ENCODE measurements at regions not wholly inside any gene's neighbourhood (a gene's known extent, or its start where the extent isn't known, plus 50 kb on each side); places are given as distances from the start of the nearest gene placed in this dataset.

- Histone ChIP-seq H3K27me3 (no peaks in the 10 kb centered on the region), H3K27ac (no peak overlapping the region), H3K4me3 (no peak overlapping the region), H3K36me3 (no peaks in the 10 kb centered on the region), H3K4me1 (no peaks in the 10 kb centered on the region), H3K9me3 (no peaks in the 10 kb centered on the region)
- ATAC-seq (no peak), DNase-seq (no peak)
- TF ChIP-seq CTCF (IDR thresholded peaks at IDR 0.05 in 4 of 5, conservative IDR thresholded peaks at IDR 0.05 in 1 of 5), result no peak
- TF ChIP-seq POLR2A (IDR thresholded peaks at IDR 0.05), result no peak
- intact Hi-C loops (cut with DNase I; ENCODE audit: low total_unique reads) (no loop called here), in situ Hi-C loops (cut with MboI; ENCODE audit: low sequenced_read_pairs in 4 of 4) (no loop called here)
These were observed 236.0 kb downstream of the FAT4 start for GRCh38 chr4:125550769-125551168.

GRCh38 chr4:125551466-125551865 is 236.7 kb downstream of the FAT4 start:
- Histone ChIP-seq H3K36me3 (no peaks in the 10 kb centered on the region), H3K9me3 (no peaks in the 10 kb centered on the region), H3K4me3 (no peak overlapping the region), H3K4me1 (no peaks in the 10 kb centered on the region), H3K27me3 (no peaks in the 10 kb centered on the region), H3K27ac (no peak overlapping the region)
- in situ Hi-C loops (cut with MboI; ENCODE audit: low sequenced_read_pairs in 4 of 4), result no loop called here
- DNase-seq (no peak), ATAC-seq (no peak)
- intact Hi-C loops (cut with DNase I; ENCODE audit: low total_unique reads), result no loop called here
- TF ChIP-seq CTCF (IDR thresholded peaks at IDR 0.05 in 4 of 5, conservative IDR thresholded peaks at IDR 0.05 in 1 of 5), result no peak

- ATAC-seq, result no peak
- H3K9me3 ChIP-seq, result no peaks in the 10 kb centered on the region
These were observed 237.2 kb downstream of the FAT4 start for GRCh38 chr4:125551967-125552366.

DNA sequence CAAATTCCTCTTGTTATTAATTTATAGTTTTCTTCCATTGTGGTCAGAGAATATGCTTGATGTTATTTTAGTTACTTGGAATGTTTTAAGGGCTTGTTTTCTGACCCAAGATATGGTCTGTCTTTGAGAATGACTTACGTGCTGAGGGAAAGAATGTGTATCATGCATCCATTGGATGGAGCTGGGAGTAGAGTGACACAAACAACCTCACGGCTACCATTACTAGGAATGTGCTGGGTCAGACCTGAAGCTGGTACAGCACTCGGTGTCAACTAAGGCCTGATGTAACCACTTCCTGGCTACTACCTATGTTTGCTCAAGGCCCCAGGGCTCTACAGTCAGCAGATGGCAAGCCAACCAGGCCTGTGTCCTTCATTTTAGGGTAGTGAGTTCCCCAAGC is 257.8 kb downstream of the FAT4 start:
- intact Hi-C loops (cut with DNase I; ENCODE audit: low total_unique reads), result no loop called here
- in situ Hi-C loops (cut with MboI; ENCODE audit: low sequenced_read_pairs in 4 of 4), result no loop called here

More at GRCh38 chr4:125551967-125552366, 237.2 kb downstream of the FAT4 start:
- no peak for TF ChIP-seq POLR2A (IDR thresholded peaks at IDR 0.05)
- no peak for TF ChIP-seq CTCF (IDR thresholded peaks at IDR 0.05 in 4 of 5, conservative IDR thresholded peaks at IDR 0.05 in 1 of 5)
- Histone ChIP-seq H3K4me3 (no peak overlapping the region), H3K4me1 (no peaks in the 10 kb centered on the region), H3K27me3 (no peaks in the 10 kb centered on the region), H3K36me3 (no peaks in the 10 kb centered on the region), H3K27ac (no peak overlapping the region)
- no peak for DNase-seq
- in situ Hi-C loops (cut with MboI; ENCODE audit: low sequenced_read_pairs in 4 of 4), result no loop called here
- intact Hi-C loops (cut with DNase I; ENCODE audit: low total_unique reads), result no loop called here

More for the DNA sequence above, 257.8 kb downstream of the FAT4 start:
- Histone ChIP-seq H3K9me3 (no peaks in the 10 kb centered on the region), H3K36me3 (no peaks in the 10 kb centered on the region), H3K27me3 (no peaks in the 10 kb centered on the region), H3K4me1 (no peaks in the 10 kb centered on the region), H3K27ac (no peak overlapping the region), H3K4me3 (no peak overlapping the region)
- TF ChIP-seq POLR2A (IDR thresholded peaks at IDR 0.05), result no peak
- no peak for TF ChIP-seq CTCF (IDR thresholded peaks at IDR 0.05 in 4 of 5, conservative IDR thresholded peaks at IDR 0.05 in 1 of 5)
- ATAC-seq, result no peak
- DNase-seq, result no peak
